ENCODE measurements at regions not wholly inside any gene's neighbourhood (a gene's known extent, or its start where the extent isn't known, plus 50 kb on each side); places are given as distances from the start of the nearest gene placed in this dataset.

- TF ChIP-seq YY1 (IDR thresholded peaks at IDR 0.05; ENCODE audit: insufficient read depth, insufficient read length) (no peak), SUZ12 (IDR thresholded peaks at IDR 0.05; ENCODE audit: extremely low read depth, insufficient read depth, insufficient read length) (no peak)
Observed at GRCh38 chr9:29575219-29575618, 2001.9 kb upstream of the C9orf72 start.

All from NT2/D1 (cell line).